ENCODE measurements at regions not wholly inside any gene's neighbourhood (a gene's known extent, or its start where the extent isn't known, plus 50 kb on each side); places are given as distances from the start of the nearest gene placed in this dataset.

GRCh38 chr10:3239066-3239919 is 66.7 kb upstream of the PITRM1 start:
- Mint-ChIP-seq H3K27ac (no peak overlapping the region), H3K9me3 (no peaks in the 10 kb centered on the region), H3K27me3 (peaks cover 49% of the 10 kb centered on the region), H3K4me3 (no peak overlapping the region), H3K4me1 (peaks cover 3% of the 10 kb centered on the region), H3K36me3 (ENCODE audit: low read depth) (no peaks in the 10 kb centered on the region)
- intact Hi-C loops (cut with micrococcal nuclease) = loop anchor here (2.0 to 5.0 kb wide), 2 partner anchors 538 to 1528 kb away; no protein-coding TSS in a partner anchor
- DNase-seq = peak; percentile 92

DNA sequence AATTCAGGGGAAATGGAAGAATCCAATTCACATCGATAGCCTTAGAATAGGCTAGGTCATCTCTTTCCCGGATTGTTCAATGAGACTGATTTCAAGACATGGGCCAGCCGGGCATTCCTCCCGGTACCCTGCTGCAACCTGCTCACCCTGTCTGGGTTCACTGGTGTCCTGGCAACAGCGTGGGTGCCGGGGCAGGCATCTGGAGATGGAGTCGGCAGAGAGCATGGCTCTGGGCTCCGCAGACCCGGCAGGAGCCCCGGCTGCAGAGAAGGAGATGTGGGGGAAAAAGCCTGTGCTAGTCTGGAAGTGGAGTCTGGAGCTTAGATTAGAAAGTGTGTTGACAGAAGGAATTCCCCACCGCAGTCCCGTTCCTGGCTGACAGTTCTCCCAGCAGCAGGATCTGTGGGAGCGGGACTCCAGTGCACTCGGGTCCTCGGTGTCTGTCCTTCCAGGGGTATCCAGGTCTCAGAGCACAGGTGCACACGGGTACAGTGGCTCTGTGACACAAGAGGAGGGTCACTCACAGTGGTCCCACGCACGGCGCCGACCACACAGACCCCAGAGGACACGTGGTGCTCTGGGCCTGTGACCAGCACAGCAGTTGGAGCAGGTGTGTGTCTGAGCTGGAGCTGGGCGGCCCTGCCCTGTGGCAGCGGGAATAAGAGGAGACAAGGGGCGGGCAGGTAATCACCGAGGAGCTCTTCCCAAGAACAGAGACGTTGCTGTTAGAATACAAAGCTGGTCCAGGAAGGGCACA is 65.7 kb upstream of the PITRM1 start:
- H3K27ac Mint-ChIP-seq = no peak overlapping the region

GRCh38 chr10:3237530-3237929 is 64.9 kb upstream of the PITRM1 start:
- Mint-ChIP-seq H3K27me3 (peaks cover 58% of the 10 kb centered on the region), H3K36me3 (ENCODE audit: low read depth) (no peaks in the 10 kb centered on the region), H3K9me3 (no peaks in the 10 kb centered on the region), H3K27ac (no peak overlapping the region), H3K4me3 (no peak overlapping the region), H3K4me1 (peaks cover 3% of the 10 kb centered on the region)
- DNase-seq = no peak
- intact Hi-C loops (cut with micrococcal nuclease) = loop anchor here (5.0 kb wide), 1 partner anchor 540 kb away; no protein-coding TSS in a partner anchor

More for the DNA sequence above, 65.7 kb upstream of the PITRM1 start:
- Mint-ChIP-seq H3K4me1 (peaks cover 3% of the 10 kb centered on the region), H3K27me3 (peaks cover 53% of the 10 kb centered on the region), H3K4me3 (no peak overlapping the region), H3K9me3 (no peaks in the 10 kb centered on the region), H3K36me3 (ENCODE audit: low read depth) (no peaks in the 10 kb centered on the region)
- DNase-seq = no peak
- intact Hi-C loops (cut with micrococcal nuclease) = loop anchor here (2.0 to 5.0 kb wide), 2 partner anchors 539 to 1529 kb away; no protein-coding TSS in a partner anchor

- Mint-ChIP-seq H3K4me1 (peaks cover 3% of the 10 kb centered on the region), H3K4me3 (no peak overlapping the region), H3K36me3 (ENCODE audit: low read depth) (no peaks in the 10 kb centered on the region), H3K27ac (no peak overlapping the region), H3K9me3 (no peaks in the 10 kb centered on the region), H3K27me3 (peaks cover 65% of the 10 kb centered on the region)
- DNase-seq = no peak
- intact Hi-C loops (cut with micrococcal nuclease) = loop anchor here (5.0 kb wide), 1 partner anchor 540 kb away; no protein-coding TSS in a partner anchor
These were observed 64.2 kb upstream of the PITRM1 start for GRCh38 chr10:3236644-3237404.

GRCh38 chr10:3235996-3236510 is 63.5 kb upstream of the PITRM1 start:
- intact Hi-C loops (cut with micrococcal nuclease) = loop anchor here (5.0 kb wide), 1 partner anchor 541 kb away; no protein-coding TSS in a partner anchor
- no peak for DNase-seq
- Mint-ChIP-seq H3K4me3 (no peak overlapping the region), H3K27ac (no peak overlapping the region), H3K27me3 (peaks cover 65% of the 10 kb centered on the region), H3K4me1 (peaks cover 3% of the 10 kb centered on the region), H3K9me3 (no peaks in the 10 kb centered on the region), H3K36me3 (ENCODE audit: low read depth) (no peaks in the 10 kb centered on the region)

- no peak for DNase-seq
- H3K36me3 Mint-ChIP-seq (ENCODE audit: low read depth) = no peaks in the 10 kb centered on the region
- no peak overlapping the region for H3K4me3 Mint-ChIP-seq
- intact Hi-C loops (cut with micrococcal nuclease) = loop anchor here (5.0 kb wide), 1 partner anchor 542 kb away; no protein-coding TSS in a partner anchor
- H3K4me1 Mint-ChIP-seq = peaks cover 3% of the 10 kb centered on the region
- no peak overlapping the region for H3K27ac Mint-ChIP-seq
- H3K9me3 Mint-ChIP-seq = no peaks in the 10 kb centered on the region
- peaks cover 67% of the 10 kb centered on the region for H3K27me3 Mint-ChIP-seq
These were observed 62.8 kb upstream of the PITRM1 start for GRCh38 chr10:3235395-3235794.

GRCh38 chr10:3233486-3233990 is 61.0 kb upstream of the PITRM1 start:
- H3K36me3 Mint-ChIP-seq (ENCODE audit: low read depth) = no peaks in the 10 kb centered on the region
- peaks cover 55% of the 10 kb centered on the region for H3K27me3 Mint-ChIP-seq
- H3K27ac Mint-ChIP-seq = no peak overlapping the region

GRCh38 chr10:3231951-3232730 is 59.6 kb upstream of the PITRM1 start:
- Mint-ChIP-seq H3K27ac (no peak overlapping the region), H3K9me3 (no peaks in the 10 kb centered on the region), H3K36me3 (ENCODE audit: low read depth) (no peaks in the 10 kb centered on the region), H3K27me3 (peaks cover 49% of the 10 kb centered on the region), H3K4me3 (no peak overlapping the region), H3K4me1 (peaks cover 13% of the 10 kb centered on the region)
- DNase-seq = no peak
- intact Hi-C loops (cut with micrococcal nuclease) = loop anchor here (5.0 kb wide), 1 partner anchor 435 kb away; no protein-coding TSS in a partner anchor

More at GRCh38 chr10:3233486-3233990, 61.0 kb upstream of the PITRM1 start:
- no peaks in the 10 kb centered on the region for H3K9me3 Mint-ChIP-seq
- intact Hi-C loops (cut with micrococcal nuclease) = loop anchor here (5.0 kb wide), 1 partner anchor 434 kb away; no protein-coding TSS in a partner anchor
- peaks cover 1% of the 10 kb centered on the region for H3K4me1 Mint-ChIP-seq
- DNase-seq = no peak
- no peak overlapping the region for H3K4me3 Mint-ChIP-seq

DNA sequence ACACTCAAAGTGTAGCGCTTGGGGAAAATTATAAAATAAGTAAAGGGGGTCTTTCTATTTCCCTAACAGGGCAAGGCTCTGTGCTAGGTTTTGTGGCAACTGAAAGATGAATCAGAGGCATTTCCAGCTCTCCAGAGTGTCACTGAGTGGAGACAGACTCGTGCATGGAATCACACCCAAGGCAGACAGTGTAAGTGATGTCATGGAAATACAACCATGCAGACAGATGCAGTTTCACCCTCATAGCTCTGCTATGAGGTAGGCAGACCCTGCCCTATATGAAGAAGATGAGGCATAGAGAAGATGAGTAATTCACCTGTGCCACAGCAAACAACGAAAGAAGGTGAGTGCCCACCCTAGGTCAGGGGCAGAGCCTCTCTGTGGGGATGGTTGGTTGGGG is 57.2 kb upstream of the PITRM1 start:
- intact Hi-C loops (cut with micrococcal nuclease) = loop anchor here (5.0 to 10.0 kb wide), 6 partner anchors 237 to 1422 kb away; no protein-coding TSS in a partner anchor
- Mint-ChIP-seq H3K27ac (no peak overlapping the region), H3K36me3 (ENCODE audit: low read depth) (no peaks in the 10 kb centered on the region), H3K9me3 (no peaks in the 10 kb centered on the region), H3K27me3 (peaks cover 38% of the 10 kb centered on the region), H3K4me1 (peaks cover 17% of the 10 kb centered on the region), H3K4me3 (no peak overlapping the region)
- no peak for DNase-seq

- Mint-ChIP-seq H3K27ac (no peak overlapping the region), H3K4me1 (peaks cover 17% of the 10 kb centered on the region), H3K9me3 (no peaks in the 10 kb centered on the region), H3K36me3 (ENCODE audit: low read depth) (no peaks in the 10 kb centered on the region), H3K27me3 (peaks cover 37% of the 10 kb centered on the region), H3K4me3 (no peak overlapping the region)
- DNase-seq = no peak
- intact Hi-C loops (cut with micrococcal nuclease) = loop anchor here (1.0 to 10.0 kb wide), 6 partner anchors 31 to 1424 kb away; no protein-coding TSS in a partner anchor
These were observed 56.0 kb upstream of the PITRM1 start for GRCh38 chr10:3228629-3228945.

- no peak for DNase-seq
- intact Hi-C loops (cut with micrococcal nuclease) = loop anchor here (5.0 to 10.0 kb wide), 5 partner anchors 240 to 1425 kb away; no protein-coding TSS in a partner anchor
- Mint-ChIP-seq H3K27me3 (peaks cover 22% of the 10 kb centered on the region), H3K27ac (no peak overlapping the region), H3K36me3 (ENCODE audit: low read depth) (no peaks in the 10 kb centered on the region), H3K4me3 (peak overlapping the region; percentile 51), H3K9me3 (no peaks in the 10 kb centered on the region), H3K4me1 (peaks cover 17% of the 10 kb centered on the region)
These were observed 54.6 kb upstream of the PITRM1 start for GRCh38 chr10:3226960-3227744.

- intact Hi-C loops (cut with micrococcal nuclease) = loop anchor here (5.0 to 10.0 kb wide), 5 partner anchors 242 to 1427 kb away; no protein-coding TSS in a partner anchor
- no peak for DNase-seq
- no peak overlapping the region for H3K27ac Mint-ChIP-seq
- no peak overlapping the region for H3K4me3 Mint-ChIP-seq
- no peaks in the 10 kb centered on the region for H3K36me3 Mint-ChIP-seq (ENCODE audit: low read depth)
- H3K4me1 Mint-ChIP-seq = peaks cover 17% of the 10 kb centered on the region
- H3K27me3 Mint-ChIP-seq = peaks cover 19% of the 10 kb centered on the region
- H3K9me3 Mint-ChIP-seq = no peaks in the 10 kb centered on the region
These were observed 53.0 kb upstream of the PITRM1 start for GRCh38 chr10:3225561-3225960.

Data from activated CD4-positive, alpha-beta T cell treated with anti-CD3 and anti-CD28 coated beads, Interleukin-2, amount 10 ng/mL, durations not matched to agents 24 days and 14 days (primary cell).